H9 (cell line): ENCODE measurements at regions not wholly inside any gene's neighbourhood (a gene's known extent, or its start where the extent isn't known, plus 50 kb on each side); places are given as distances from the start of the nearest gene placed in this dataset.

ENCODE experiments used
- DNase-seq: peaks from one replicate; pipeline ENCODE4 v3.0.0-alpha.2; 2017
- H2AFZ ChIP-seq: one replicate; pipeline ENCODE4 v1.6.1; 2013; ENCODE audit warnings: mild to moderate bottlenecking, low read length, control low read depth, moderate library complexity
- H2AK5ac ChIP-seq: 2 replicates; pipeline ENCODE4 v1.6.1; 2013; ENCODE audit warnings: low read length, control low read depth, mixed read lengths; ENCODE audit not compliant: insufficient read length
- H2BK120ac ChIP-seq: one replicate; pipeline ENCODE4 v1.6.1; 2013; ENCODE audit warnings: low read depth, mild to moderate bottlenecking, low read length, control low read depth, inconsistent platforms; ENCODE audit not compliant: poor library complexity, severe bottlenecking
- H2BK12ac ChIP-seq: 2 replicates; pipeline ENCODE4 v1.6.1; 2013; ENCODE audit warnings: low read length, control low read depth, mixed read lengths, low read depth; ENCODE audit not compliant: insufficient read length
- H2BK15ac ChIP-seq: 2 replicates; pipeline ENCODE4 v1.6.1; 2013; ENCODE audit warnings: low read depth, low read length, control low read depth
- H2BK20ac ChIP-seq: one replicate; pipeline ENCODE4 v1.6.1; 2013; ENCODE audit warnings: low read depth, mild to moderate bottlenecking, low read length, control low read depth, inconsistent platforms; ENCODE audit not compliant: poor library complexity, severe bottlenecking
- H2BK5ac ChIP-seq: 2 replicates; pipeline ENCODE4 v1.6.1; 2013; ENCODE audit warnings: low read length, control low read depth, mixed read lengths; ENCODE audit not compliant: insufficient read length
- H3K14ac ChIP-seq: 2 replicates; pipeline ENCODE4 v1.6.1; 2013; ENCODE audit warnings: low read length, control low read depth; ENCODE audit not compliant: insufficient read depth
- H3K18ac ChIP-seq: 2 replicates; pipeline ENCODE4 v1.6.1; 2013; ENCODE audit warnings: low read depth, mild to moderate bottlenecking, mixed read lengths, low read length, control low read depth; ENCODE audit not compliant: insufficient read length
- H3K23ac ChIP-seq: 2 replicates; pipeline ENCODE4 v1.6.1; 2013; ENCODE audit warnings: low read length, control low read depth, mixed read lengths, low read depth; ENCODE audit not compliant: insufficient read length
- H3K23me2 ChIP-seq: 2 replicates; pipeline ENCODE4 v1.6.1; 2013; ENCODE audit warnings: low read depth, mild to moderate bottlenecking, mixed read lengths, low read length, control low read depth; ENCODE audit not compliant: insufficient read length, poor library complexity, severe bottlenecking
- H3K27ac ChIP-seq: 2 replicates; pipeline ENCODE4 v1.5.1; 2013; ENCODE audit warnings: low read length, control low read depth, mixed read lengths, low read depth; ENCODE audit not compliant: insufficient read length
- H3K27me3 ChIP-seq: 2 replicates; pipeline ENCODE4 v1.6.1; 2013; ENCODE audit warnings: low read length, control low read depth, inconsistent platforms; ENCODE audit not compliant: insufficient read depth
- H3K4ac ChIP-seq: 2 replicates; pipeline ENCODE4 v1.6.1; 2013; ENCODE audit warnings: low read depth, mild to moderate bottlenecking, control low read depth, inconsistent platforms, low read length, moderate library complexity
- H3K4me1 ChIP-seq: 2 replicates; pipeline ENCODE4 v1.6.1; 2013; ENCODE audit warnings: low read length, control low read depth, inconsistent platforms; ENCODE audit not compliant: insufficient read depth
- H3K4me2 ChIP-seq: 2 replicates; pipeline ENCODE4 v1.6.1; 2013; ENCODE audit warnings: low read length, control low read depth, mixed read lengths; ENCODE audit not compliant: insufficient read length, insufficient read depth
- H3K56ac ChIP-seq: 2 replicates; pipeline ENCODE4 v1.6.1; 2013; ENCODE audit warnings: low read depth, mild to moderate bottlenecking, mixed read lengths, low read length, control low read depth; ENCODE audit not compliant: insufficient read length
- H3K79me1 ChIP-seq: 2 replicates; pipeline ENCODE4 v1.6.1; 2013; ENCODE audit warnings: low read depth, mild to moderate bottlenecking, moderate library complexity, low read length, control low read depth, inconsistent platforms; ENCODE audit not compliant: insufficient read depth, poor library complexity, severe bottlenecking
- H3K79me2 ChIP-seq: 2 replicates; pipeline ENCODE4 v1.6.1; 2013; ENCODE audit warnings: low read length, control low read depth, inconsistent platforms; ENCODE audit not compliant: insufficient read depth
- H3K9ac ChIP-seq: 2 replicates; pipeline ENCODE4 v1.6.1; 2013; ENCODE audit warnings: low read length, control low read depth, mixed read lengths; ENCODE audit not compliant: insufficient read length; ENCODE audit errors: extremely low read depth
- H3K9me3 ChIP-seq: one replicate; pipeline ENCODE4 v1.6.1; 2013; ENCODE audit warnings: low read depth, low read length, inconsistent platforms; ENCODE audit not compliant: control insufficient read depth
- H3T11ph ChIP-seq: one replicate; pipeline ENCODE4 v1.6.1; 2013; ENCODE audit warnings: mild to moderate bottlenecking, low read length, control low read depth, inconsistent platforms
- H4K20me1 ChIP-seq: one replicate; pipeline ENCODE4 v1.6.1; 2013; ENCODE audit not compliant: control insufficient read depth, insufficient read length, insufficient read depth
- H4K5ac ChIP-seq: 2 replicates; pipeline ENCODE4 v1.6.1; 2013; ENCODE audit warnings: low read depth, mild to moderate bottlenecking, mixed read lengths, low read length, control low read depth; ENCODE audit not compliant: insufficient read length
- H4K8ac ChIP-seq: replicated peaks from 2 replicates; pipeline ENCODE4 v1.6.1; 2013; ENCODE audit warnings: low read length, control low read depth, mixed read lengths, low read depth; ENCODE audit not compliant: insufficient read length
- H4K91ac ChIP-seq: 2 replicates; pipeline ENCODE4 v1.6.1; 2013; ENCODE audit warnings: low read depth, mild to moderate bottlenecking, moderate library complexity, mixed read lengths, low read length, control low read depth; ENCODE audit not compliant: insufficient read length
- H3K27ac Mint-ChIP-seq, 3 experiments: 2 replicates in 2 of 3; 3 replicates in 1 of 3; pipeline ENCODE4 v1.8.0; 2020 to 2021; ENCODE audit warnings: mixed read lengths in 3 of 3, mild to moderate bottlenecking in 1 of 3, moderate library complexity in 1 of 3
- H3K27me3 Mint-ChIP-seq: 2 replicates; pipeline ENCODE4 v1.8.0; 2021; ENCODE audit warnings: low read depth, mild to moderate bottlenecking, moderate library complexity, mixed read lengths
- H3K36me3 Mint-ChIP-seq, 3 experiments: 2 replicates in 2 of 3; 3 replicates in 1 of 3; pipeline ENCODE4 v1.8.0; 2020 to 2021; ENCODE audit warnings: low read depth in 3 of 3, mixed read lengths in 3 of 3; ENCODE audit not compliant: insufficient read depth in 1 of 3
- H3K4me1 Mint-ChIP-seq, 2 experiments: 2 replicates each; pipeline ENCODE4 v1.8.0; 2020; ENCODE audit warnings: mixed read lengths in 2 of 2
- H3K4me3 Mint-ChIP-seq, 2 experiments: 2 replicates in 1 of 2; 3 replicates in 1 of 2; pipeline ENCODE4 v1.8.0; 2020 to 2021; ENCODE audit warnings: mild to moderate bottlenecking in 2 of 2, mixed read lengths in 2 of 2, moderate library complexity in 1 of 2
- H3K9me3 Mint-ChIP-seq, 2 experiments: 2 replicates in 1 of 2; 3 replicates in 1 of 2; pipeline ENCODE4 v1.8.0; 2020; ENCODE audit warnings: mild to moderate bottlenecking in 2 of 2, mixed read lengths in 2 of 2, moderate library complexity in 1 of 2
- WGBS: extraction: QIAGEN DNeasy Blood & Tissue Kit; methylation state at CpG from one replicate; pipeline ENCODE4 v1.1.7; 2013; ENCODE audit warnings: missing lambda C conversion rate, low lambda C conversion rate, mixed read lengths; ENCODE audit not compliant: insufficient read length; ENCODE audit errors: extremely low coverage; 5-methylcytosine and 5-hydroxymethylcytosine counted together
- TF ChIP-seq, protein P1 (sequence below): fragments of 200-600 bp; sonication (generic); conservative IDR thresholded peaks from 3 replicates; pipeline ENCODE4 v1.8.0; 2021; ENCODE audit warnings: antibody characterized with exemption, mild to moderate bottlenecking

DNA sequence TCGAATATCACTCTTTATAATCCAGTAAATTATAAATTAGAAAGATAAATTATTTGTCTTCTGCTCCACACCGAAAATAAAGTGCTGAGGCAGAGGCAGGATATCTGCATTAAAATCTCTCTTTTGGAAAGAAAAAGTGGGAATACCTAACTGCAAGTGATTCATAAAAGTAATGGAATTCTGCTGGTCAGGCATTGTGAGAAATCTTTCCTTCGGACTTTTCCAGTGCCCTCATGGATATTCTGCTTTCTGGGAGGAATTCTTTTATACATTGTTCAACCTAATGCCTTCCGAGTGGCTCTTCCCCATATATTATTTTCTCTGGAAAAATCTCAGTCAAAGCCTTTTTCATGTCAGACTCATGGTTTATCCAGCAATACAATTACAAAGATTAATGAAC lies 158.3 kb upstream of the RNPC3 start:
- Histone ChIP-seq H3T11ph (no peak overlapping the region), H3K27ac (no peak overlapping the region), H4K91ac (no peak overlapping the region), H2BK15ac (no peak overlapping the region), H3K4me1 (no peaks in the 10 kb centered on the region), H2AFZ (no peak overlapping the region), H3K23ac (no peak overlapping the region), H3K56ac (no peak overlapping the region), H4K8ac (no peak overlapping the region), H3K4ac (no peak overlapping the region), H3K79me1 (no peaks in the 10 kb centered on the region), H2BK20ac (no peak overlapping the region), H3K9ac (no peak overlapping the region), H2BK120ac (no peak overlapping the region), H3K14ac (no peak overlapping the region), H4K20me1 (no peaks in the 10 kb centered on the region), H2BK5ac (no peak overlapping the region), H3K27me3 (no peaks in the 10 kb centered on the region), H2AK5ac (no peak overlapping the region), H2BK12ac (no peak overlapping the region), H3K79me2 (no peaks in the 10 kb centered on the region), H4K5ac (no peak overlapping the region), H3K23me2 (no peaks in the 10 kb centered on the region), H3K9me3 (no peaks in the 10 kb centered on the region), H3K4me2 (no peak overlapping the region), H3K18ac (no peak overlapping the region)
- Mint-ChIP-seq H3K9me3 (no peaks in the 10 kb centered on the region), H3K36me3 (no peaks in the 10 kb centered on the region), H3K4me1 (no peaks in the 10 kb centered on the region), H3K27ac (no peak overlapping the region), H3K27me3 (no peaks in the 10 kb centered on the region), H3K4me3 (no peak overlapping the region)
- no peak for DNase-seq
- WGBS, result no CpG with 5 or more reads among the region's 4 CpGs
- TF ChIP-seq, protein P1, sequence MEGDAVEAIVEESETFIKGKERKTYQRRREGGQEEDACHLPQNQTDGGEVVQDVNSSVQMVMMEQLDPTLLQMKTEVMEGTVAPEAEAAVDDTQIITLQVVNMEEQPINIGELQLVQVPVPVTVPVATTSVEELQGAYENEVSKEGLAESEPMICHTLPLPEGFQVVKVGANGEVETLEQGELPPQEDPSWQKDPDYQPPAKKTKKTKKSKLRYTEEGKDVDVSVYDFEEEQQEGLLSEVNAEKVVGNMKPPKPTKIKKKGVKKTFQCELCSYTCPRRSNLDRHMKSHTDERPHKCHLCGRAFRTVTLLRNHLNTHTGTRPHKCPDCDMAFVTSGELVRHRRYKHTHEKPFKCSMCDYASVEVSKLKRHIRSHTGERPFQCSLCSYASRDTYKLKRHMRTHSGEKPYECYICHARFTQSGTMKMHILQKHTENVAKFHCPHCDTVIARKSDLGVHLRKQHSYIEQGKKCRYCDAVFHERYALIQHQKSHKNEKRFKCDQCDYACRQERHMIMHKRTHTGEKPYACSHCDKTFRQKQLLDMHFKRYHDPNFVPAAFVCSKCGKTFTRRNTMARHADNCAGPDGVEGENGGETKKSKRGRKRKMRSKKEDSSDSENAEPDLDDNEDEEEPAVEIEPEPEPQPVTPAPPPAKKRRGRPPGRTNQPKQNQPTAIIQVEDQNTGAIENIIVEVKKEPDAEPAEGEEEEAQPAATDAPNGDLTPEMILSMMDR, result no peak
